ENCODE measurements at regions not wholly inside any gene's neighbourhood (a gene's known extent, or its start where the extent isn't known, plus 50 kb on each side); places are given as distances from the start of the nearest gene placed in this dataset.

GRCh38 chr3:178300441-178300959, 235.7 kb upstream of the KCNMB2 start:
- H3K27me3 ChIP-seq (replicated peaks in 1 of 7): no peaks in the 10 kb centered on the region
- TF ChIP-seq POLR2A (IDR thresholded peaks at IDR 0.05) (no peak), CTCF (IDR thresholded peaks at IDR 0.05 in 8 of 11, conservative IDR thresholded peaks at IDR 0.05 in 3 of 11) (no peak), POLR2AphosphoS5 (IDR thresholded peaks at IDR 0.05) (no peak)

GRCh38 chr3:178302966-178303930, 233.0 kb upstream of the KCNMB2 start:
- H3K4me1 ChIP-seq: no peaks in the 10 kb centered on the region
- WGBS, 5 donors: 74 to 90% (median 81%) methylated on average over 6 of the region's 6 CpGs
- H3K36me3 ChIP-seq: no peaks in the 10 kb centered on the region
- H3K9me3 ChIP-seq: peaks cover 0 to 3% (median 0%) of the 10 kb centered on the region in 8 donors
- TF ChIP-seq POLR2AphosphoS5 (IDR thresholded peaks at IDR 0.05) (no peak), CTCF (IDR thresholded peaks at IDR 0.05 in 8 of 11, conservative IDR thresholded peaks at IDR 0.05 in 3 of 11) (no peak), POLR2A (IDR thresholded peaks at IDR 0.05) (no peak)
- no peak overlapping the region for H3K27ac ChIP-seq
- no peaks in the 10 kb centered on the region for H3K27me3 ChIP-seq (replicated peaks in 1 of 7)
- DNase-seq: no peak
- intact Hi-C loops (cut with DNase I; ENCODE audit: low total_unique reads): no loop called here
- no peak overlapping the region for H3K4me3 ChIP-seq

More at GRCh38 chr3:178300441-178300959, 235.7 kb upstream of the KCNMB2 start:
- Histone ChIP-seq H3K27ac (no peak overlapping the region), H3K36me3 (no peaks in the 10 kb centered on the region), H3K4me3 (no peak overlapping the region), H3K9me3 (peaks cover 0 to 3% (median 0%) of the 10 kb centered on the region in 8 donors), H3K4me1 (no peaks in the 10 kb centered on the region)
- no peak for DNase-seq
- WGBS, 5 donors: 82 to 93% (median 88%) methylated on average over 4 of the region's 4 CpGs
- intact Hi-C loops (cut with DNase I; ENCODE audit: low total_unique reads): no loop called here

- Histone ChIP-seq H3K27me3 (replicated peaks in 1 of 7) (no peaks in the 10 kb centered on the region), H3K4me1 (no peaks in the 10 kb centered on the region), H3K27ac (no peak overlapping the region), H3K9me3 (peaks cover 0 to 3% (median 0%) of the 10 kb centered on the region in 8 donors), H3K4me3 (no peak overlapping the region), H3K36me3 (no peaks in the 10 kb centered on the region)
- WGBS, 5 donors: 88 to 95% (median 91%) methylated on average over 1 of the region's 1 CpG
- TF ChIP-seq POLR2AphosphoS5 (IDR thresholded peaks at IDR 0.05) (no peak), POLR2A (IDR thresholded peaks at IDR 0.05) (no peak), CTCF (IDR thresholded peaks at IDR 0.05 in 8 of 11, conservative IDR thresholded peaks at IDR 0.05 in 3 of 11) (no peak)
- intact Hi-C loops (cut with DNase I; ENCODE audit: low total_unique reads): no loop called here
- DNase-seq: no peak
Observed at GRCh38 chr3:178304758-178305467, 231.3 kb upstream of the KCNMB2 start.

Data from spleen (tissue), 11 donors.